NCI-H524 treated with DMSO at 0.1 percent for 48 hours (cell line): ENCODE measurements at regions not wholly inside any gene's neighbourhood (a gene's known extent, or its start where the extent isn't known, plus 50 kb on each side); places are given as distances from the start of the nearest gene placed in this dataset.
"Not testable (repeated sequence)": the region's sequence is repeated elsewhere in the genome, so short reads cannot be mapped to it uniquely, and the experiment has no call there.

Experiments
- DNase-seq: peaks from one replicate; lab custom pipeline; 2025; lab: John Stamatoyannopoulos, UW

- DNase-seq: no peak
Measured at GRCh38 chr5:62168506-62169281, 137.3 kb upstream of the KIF2A start.

DNA sequence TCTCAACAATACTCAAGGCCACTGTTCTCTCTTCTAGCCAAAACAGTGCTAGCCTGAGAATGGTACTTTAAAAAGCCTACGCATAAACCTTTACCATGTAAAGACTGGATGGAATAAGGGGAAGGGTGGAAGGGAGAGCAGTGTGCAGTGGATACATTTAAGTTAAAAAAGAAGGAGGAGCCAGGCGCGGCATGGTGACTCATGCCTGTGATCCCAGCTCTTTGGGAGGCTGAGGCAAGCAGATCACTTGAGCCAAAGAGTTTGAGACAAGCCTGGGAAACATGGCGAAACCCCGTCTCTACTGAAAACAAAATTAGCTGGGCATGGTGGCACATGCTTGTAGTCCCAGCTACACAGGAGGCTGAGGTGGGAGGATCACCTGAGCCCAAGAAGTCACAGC is 127.7 kb upstream of the KIF2A start:
- no peak for DNase-seq

GRCh38 chr5:62182802-62183201 is 123.2 kb upstream of the KIF2A start:
- DNase-seq: no peak

- no peak for DNase-seq
Measured at GRCh38 chr5:62183727-62184126, 122.3 kb upstream of the KIF2A start.

- DNase-seq: no peak
Measured at GRCh38 chr5:62184444-62184843, 121.6 kb upstream of the KIF2A start.

DNA sequence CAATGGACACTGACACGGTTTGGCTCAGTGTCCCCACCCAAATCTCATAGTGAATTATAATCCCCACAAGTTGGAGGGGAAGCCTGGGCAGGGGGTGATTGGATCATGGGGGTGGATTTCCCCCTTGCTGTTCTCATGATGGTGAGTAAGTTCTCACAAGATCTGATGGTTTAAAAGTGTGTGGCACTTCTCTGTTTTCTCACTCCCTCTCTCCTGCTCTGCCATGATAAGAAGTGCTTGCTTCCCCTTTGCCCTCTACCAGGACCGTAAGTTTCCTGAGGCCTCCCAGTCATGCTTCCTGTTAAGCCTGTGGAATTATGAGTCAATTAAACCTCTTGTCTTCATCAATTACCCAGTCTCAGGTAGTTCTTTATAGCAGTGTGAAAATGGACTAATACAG is 115.8 kb upstream of the KIF2A start:
- no peak for DNase-seq

DNA sequence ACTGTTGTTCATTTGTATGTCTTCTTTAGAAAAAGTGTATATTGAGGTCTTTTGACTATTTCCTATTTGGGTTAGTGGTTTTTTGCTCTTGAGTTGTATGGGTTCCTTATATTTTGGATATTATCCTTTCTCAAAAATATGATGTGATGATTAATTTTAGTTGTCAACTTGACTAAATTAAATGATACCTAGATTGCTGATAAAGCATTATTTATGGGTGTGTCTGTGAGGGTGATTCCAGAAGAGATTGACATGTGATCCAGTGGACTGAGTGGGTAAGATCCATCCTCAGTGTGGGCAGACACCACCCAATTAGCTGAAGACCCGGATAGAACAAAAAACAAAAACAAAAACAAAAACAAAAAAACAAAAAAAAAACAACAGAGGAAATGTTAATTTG is 115.1 kb upstream of the KIF2A start:
- DNase-seq: no peak

DNA sequence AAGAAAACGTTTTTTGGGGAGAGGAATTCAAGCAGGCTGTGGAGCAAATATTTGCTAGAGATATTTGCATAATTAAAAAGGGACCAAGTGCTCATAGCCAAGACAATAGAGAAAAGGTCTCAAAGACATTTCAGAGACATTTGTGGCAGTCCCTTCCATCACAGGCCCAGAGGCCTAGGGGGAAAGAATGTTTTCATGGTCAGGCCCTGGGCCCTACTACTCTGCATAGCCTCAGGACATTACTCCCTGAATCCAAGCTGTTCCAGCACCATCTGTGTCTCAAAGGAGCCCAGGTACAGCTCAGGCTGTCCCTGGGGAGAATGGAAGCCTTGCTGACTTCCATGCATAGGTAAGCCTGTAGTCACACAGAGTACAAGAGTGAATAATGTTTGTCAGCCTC is 113.0 kb upstream of the KIF2A start:
- DNase-seq: no peak

- DNase-seq: not testable (repeated sequence)
Measured at GRCh38 chr5:62196532-62196931, 109.5 kb upstream of the KIF2A start.

- DNase-seq: no peak
Measured at GRCh38 chr5:62197697-62198096, 108.3 kb upstream of the KIF2A start.

- no peak for DNase-seq
Measured at GRCh38 chr5:62198421-62198820, 107.6 kb upstream of the KIF2A start.

DNA sequence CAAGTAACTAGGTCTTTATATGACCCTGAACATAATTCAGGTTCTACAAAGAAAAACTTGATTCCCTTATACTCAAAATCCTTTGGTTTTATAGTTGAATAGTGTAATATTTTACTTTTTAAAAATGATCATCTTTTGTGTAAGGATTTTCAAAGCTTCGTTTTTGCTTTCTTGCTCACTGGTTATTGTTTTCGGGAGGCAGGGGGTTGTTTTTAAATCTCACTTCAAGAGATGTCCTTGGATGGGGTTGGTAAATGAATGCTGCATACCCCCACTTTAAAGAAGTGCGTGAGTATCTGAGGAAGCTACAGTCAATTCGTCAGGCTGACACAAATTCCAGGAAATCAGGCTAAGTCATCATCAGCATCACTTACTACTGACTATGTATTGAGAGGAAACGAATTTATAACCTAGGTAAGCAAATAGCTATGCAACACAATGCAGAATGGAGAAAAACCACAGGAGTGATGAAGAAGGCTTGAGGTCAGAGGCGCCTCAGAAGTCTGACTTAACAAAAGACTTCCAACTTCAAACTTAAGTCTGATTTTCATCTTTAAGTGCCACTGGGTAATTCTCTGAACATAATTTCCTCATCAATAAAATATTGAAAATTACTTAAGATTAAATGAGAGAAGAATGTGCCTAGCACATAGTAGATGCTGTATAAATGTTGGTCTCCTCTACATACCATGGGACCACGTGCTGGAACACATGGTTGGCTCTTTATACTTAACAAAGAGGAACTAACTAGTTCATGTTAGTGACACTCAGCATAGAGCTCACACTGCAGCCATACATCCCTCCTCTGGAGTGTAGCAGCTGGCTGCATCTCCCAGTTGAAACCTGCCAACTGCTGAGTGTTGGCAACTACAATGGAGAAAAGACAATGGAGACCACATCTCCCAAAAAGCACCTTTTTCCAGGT is 106.0 kb upstream of the KIF2A start:
- DNase-seq: no peak

DNA sequence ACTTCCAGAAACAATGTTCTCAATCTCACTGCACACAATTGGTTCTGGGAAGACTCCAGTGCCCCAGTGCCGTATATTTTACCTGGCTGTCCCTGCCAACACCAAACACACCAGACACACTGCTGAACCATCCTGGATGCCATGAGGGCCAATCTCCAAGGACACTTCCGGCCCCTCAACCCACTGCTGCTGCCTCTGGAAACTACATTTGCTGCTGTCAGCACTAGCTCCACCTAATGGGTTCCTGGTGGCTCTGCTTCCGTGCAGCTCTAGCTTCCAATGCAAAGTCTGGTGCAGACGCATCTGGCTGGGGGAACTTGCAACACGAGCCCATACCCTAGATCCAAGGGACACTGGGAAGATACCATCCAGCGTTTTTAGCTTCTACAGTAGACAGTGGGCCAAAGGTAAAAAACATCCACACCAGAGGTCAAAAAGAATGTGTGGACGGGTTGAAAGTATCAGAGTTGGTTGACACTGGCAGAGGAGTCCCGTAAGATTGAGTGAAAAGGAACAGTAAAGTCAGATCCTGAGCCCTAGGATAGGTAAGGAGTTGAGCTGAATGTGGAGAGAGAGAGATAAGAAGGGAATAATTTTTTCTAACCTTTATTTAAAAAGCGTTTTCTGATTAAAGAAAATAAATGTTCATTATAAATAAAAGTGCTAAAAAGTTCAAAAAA is 99.7 kb upstream of the KIF2A start:
- no peak for DNase-seq

- no peak for DNase-seq
Measured at GRCh38 chr5:62208218-62208852, 97.7 kb upstream of the KIF2A start.

DNA sequence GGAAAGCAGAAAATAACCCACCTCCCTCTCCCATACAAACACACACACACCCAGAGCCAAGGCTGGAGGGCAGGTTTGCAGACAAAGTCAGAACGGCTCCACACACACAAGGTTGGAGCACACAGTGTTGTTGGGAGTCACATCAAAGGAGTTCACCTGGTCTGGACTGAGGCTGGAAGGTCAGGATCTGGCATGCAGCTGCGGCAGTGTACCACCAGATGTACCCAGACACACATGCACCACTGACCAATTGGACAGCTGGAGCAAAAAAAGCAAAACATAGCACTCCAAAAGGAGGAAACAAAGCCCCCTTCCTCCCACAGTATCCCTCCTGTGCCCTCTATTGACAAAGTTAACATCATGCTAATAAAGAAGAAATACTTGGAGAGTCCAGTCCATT is 94.6 kb upstream of the KIF2A start:
- DNase-seq: no peak

DNA sequence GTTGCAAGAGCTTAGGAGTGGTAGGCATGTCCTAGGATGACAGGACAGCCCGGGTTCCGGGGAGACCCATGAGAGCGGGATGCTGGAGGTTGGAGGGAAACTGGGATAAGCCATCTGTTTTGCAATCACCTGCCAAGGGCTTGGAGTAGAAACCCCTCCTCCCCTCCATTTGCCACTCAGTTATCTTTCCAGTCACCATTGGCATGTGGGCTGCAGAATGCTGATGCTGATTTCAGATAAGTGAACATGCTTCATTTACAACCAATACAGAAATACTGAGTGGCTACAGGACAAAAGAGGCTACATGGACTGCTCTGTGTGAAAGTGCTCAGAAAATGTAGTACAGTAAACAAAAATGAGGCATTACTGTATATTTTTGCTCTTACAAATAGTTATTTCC is 93.4 kb upstream of the KIF2A start:
- no peak for DNase-seq

GRCh38 chr5:62214701-62215100 is 91.3 kb upstream of the KIF2A start:
- no peak for DNase-seq

DNA sequence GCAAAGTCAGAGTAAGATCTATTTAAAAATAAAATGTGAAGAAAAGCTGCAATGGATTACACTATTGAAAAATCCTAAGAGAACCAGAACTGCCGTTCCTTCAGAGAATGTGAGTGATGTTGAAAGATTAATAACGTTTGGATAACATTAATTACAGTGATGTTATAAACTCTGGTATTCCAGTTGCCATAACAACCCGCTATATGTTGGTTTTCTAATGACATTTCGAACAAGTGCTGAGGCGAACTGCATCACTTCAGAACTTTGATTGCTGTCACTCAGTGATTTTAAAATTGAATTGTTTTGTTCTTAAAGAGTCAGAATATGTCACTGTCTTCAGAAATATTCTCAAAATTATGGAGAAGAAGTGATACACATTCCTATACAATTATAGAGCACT is 89.4 kb upstream of the KIF2A start:
- DNase-seq: not testable (repeated sequence)

- not testable (repeated sequence) for DNase-seq
Measured at GRCh38 chr5:62217095-62217494, 88.9 kb upstream of the KIF2A start.

- DNase-seq: not testable (repeated sequence)
Measured at GRCh38 chr5:62218860-62219259, 87.1 kb upstream of the KIF2A start.

DNA sequence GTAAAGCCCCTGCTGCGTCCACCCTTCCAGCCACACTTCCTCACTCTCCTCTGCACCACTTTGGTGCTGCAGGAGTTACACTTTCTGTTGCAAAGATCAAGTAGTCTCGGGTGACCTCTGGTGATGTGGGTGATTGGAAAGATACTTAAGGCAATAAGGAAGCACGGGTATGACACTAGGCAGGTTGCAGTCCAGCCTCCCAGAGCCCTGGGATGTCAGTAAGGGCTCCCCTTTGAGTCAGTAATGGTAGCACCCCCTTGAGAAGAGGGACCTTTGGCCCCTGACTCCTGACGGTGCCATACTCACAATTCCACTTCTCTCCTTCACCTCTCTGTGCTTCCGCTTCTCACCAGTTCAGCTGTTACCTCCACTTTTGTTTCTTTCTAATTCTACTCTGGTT is 84.1 kb upstream of the KIF2A start:
- DNase-seq: not testable (repeated sequence)

GRCh38 chr5:62222305-62222704 is 83.7 kb upstream of the KIF2A start:
- not testable (repeated sequence) for DNase-seq
